GM21825 (cell line): ENCODE measurements at regions not wholly inside any gene's neighbourhood (a gene's known extent, or its start where the extent isn't known, plus 50 kb on each side); places are given as distances from the start of the nearest gene placed in this dataset.
"Not testable (repeated sequence)": the region's sequence is repeated elsewhere in the genome, so short reads cannot be mapped to it uniquely, and the experiment has no call there.

ENCODE experiments used
- ATAC-seq: cut with Tn5 transposase; IDR thresholded peaks from one replicate; pipeline ENCODE4 v1.9.1; 2021; ENCODE audit warnings: mild to moderate bottlenecking, moderate library complexity; ENCODE audit not compliant: unreplicated experiment

DNA sequence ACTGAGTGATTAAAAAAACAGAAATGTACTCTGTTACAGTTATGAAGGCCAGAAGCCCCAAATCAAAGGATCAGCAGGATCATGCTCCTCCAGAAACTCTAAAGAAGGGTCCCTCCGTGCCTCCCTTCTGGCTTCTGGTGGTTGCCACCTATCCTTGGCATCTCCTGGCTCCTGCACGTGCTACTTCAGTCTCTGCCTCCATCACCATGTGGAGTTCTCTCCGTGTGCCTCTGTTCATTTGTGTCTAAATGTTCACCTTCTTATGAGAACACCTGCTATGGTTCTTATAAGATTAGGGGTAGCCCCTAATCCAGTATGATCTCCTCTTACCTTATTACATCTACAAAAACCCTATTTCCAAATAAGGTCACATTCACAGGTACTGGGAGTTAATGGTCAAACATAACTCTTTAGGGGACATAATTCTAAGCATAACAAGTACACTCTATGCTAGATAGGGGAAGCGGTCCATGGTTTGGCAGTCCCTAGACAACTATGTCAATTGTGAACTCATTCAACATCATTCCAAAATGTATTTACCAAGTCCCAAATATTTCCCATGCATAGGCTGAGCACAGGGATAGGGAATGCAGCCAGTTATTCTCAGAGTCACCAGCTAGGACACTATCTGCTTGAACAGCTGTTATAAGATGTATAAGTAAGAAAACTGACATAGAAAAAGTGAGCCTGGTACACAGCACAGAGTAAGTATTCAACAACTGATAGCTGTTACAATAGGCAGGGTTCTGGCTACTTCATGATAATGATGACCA lies 295.5 kb upstream of the BOD1L1 start:
- ATAC-seq = no peak

DNA sequence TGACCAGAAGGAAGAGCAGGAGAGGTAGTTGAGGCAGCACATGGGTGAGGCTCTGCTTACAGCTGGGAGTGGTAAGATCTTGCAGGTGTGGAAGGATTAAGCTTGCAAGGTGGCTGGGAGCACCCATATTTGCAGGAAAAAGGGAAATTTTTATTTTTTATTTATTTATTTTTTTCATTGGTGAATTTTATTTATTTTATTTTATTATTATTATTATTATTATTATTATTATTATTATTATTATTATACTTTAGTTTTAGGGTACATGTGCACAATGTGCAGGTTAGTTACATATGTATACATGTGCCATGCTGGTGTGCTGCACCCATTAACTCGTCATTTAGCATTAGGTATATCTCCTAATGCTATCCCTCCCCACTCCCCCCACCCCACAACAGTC lies 297.4 kb upstream of the BOD1L1 start:
- not testable (repeated sequence) for ATAC-seq

DNA sequence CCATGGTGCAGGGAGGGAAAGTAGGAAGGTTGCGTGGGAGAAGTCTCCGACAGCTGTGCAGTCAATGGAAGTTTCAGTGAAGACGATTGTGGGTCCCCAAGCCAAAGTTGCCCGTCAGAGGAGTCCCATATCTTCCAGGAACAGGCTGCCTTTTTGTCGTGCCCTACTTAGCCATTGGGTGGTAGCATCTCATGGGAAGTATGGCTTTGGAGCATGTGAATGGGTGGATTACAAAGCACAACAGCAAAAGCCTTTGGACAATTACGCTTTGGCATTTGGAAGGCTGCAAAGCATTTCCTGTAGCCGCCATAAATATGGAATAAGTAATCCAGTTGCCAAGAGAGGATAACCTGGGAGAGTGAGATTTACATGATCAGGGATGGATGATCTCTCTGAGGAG lies 300.7 kb upstream of the BOD1L1 start:
- ATAC-seq = no peak

DNA sequence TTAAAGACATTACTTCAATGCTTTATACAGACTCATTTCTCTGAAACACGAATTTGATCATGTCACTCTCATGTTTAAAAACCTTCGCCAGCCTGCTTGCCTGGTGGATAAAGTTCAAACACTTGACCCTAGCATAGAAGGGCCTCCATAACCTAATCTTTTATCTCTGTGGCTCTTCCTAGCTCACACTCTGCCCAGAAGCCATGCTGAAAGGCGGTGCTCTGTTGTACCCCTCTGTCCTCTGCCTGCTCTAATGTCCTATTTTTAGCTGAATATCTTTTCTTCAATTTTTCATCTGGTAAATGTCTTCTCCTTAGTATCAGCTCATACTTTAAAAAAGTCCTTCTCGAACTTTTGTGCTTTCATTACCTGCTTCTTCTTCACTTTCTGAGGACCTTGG lies 302.6 kb upstream of the BOD1L1 start:
- ATAC-seq = no peak

DNA sequence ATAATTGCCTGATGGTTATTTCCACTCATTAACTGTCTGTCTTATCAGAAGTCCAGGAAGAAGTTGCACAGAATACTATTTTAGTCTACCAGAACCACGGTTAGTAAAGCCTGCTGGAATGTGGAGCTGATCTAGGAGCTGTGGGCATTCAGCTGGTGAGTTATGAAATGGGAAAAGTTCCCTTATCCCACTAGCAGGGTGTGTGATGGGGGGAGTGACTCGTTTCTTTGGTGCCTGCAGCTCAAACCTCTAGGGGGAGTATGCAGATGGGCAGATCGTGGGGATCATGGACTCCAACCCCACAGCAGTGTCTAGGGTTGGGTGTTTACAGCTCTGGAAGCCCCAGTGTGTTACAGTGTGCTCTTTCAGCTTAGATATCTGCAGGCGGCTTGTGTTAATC lies 305.7 kb upstream of the BOD1L1 start:
- no peak for ATAC-seq

DNA sequence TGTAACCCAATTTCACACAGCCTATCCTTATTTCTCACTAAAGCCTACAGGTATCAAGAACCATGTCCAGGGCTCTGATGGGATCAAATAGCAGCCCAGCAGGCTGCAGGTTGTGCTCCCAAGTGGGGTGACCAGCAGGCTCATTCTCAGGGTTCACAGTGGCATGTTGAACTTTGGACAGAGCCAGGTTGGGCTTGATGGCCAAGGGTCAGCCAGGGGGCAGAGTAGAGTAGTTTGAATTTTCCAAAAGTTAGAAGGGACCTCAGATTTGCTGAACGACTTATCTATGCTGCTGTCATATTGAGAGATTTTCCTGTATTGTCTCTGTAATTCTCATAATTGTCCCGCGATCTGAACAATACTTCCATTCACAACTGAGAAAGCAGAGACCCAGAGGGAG lies 310.8 kb upstream of the BOD1L1 start:
- no peak for ATAC-seq

DNA sequence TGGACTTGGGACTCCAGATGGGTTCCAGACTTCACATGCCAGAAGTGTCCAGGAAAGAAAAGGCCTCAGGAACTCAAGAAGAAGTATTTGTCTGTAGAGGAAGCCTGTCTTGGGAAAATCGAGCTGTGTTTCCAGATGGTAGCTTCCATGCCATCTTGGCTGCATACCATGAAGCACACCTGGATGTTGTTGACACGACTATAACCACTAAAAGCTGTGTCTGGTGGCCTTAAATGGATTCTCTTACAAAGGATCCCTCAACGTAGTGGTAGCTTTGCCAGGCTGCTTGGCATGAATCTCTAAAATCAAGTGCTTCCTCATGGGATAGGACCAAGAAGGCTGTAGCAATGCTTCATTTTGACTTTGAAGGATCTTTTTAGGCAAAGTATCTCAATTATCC lies 313.4 kb upstream of the BOD1L1 start:
- ATAC-seq = no peak

DNA sequence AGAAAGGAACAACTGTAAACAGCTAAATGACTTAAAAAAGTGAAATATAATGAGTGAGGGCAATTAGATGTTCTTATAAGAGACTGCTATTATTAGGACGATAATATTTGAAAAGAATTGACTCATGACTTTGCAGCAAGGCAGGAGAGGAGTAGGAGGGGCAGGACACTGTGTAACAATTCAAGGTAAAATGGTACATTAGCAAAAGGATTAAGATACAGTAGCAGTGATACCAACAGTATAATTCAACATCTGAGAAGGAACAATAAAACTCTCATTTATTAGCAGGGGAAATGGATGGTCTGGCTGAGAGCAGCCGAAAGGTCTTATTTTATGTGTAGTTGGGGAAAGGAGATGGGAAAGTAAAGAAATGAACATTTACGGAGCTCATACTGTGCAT lies 315.5 kb upstream of the BOD1L1 start:
- ATAC-seq = no peak

DNA sequence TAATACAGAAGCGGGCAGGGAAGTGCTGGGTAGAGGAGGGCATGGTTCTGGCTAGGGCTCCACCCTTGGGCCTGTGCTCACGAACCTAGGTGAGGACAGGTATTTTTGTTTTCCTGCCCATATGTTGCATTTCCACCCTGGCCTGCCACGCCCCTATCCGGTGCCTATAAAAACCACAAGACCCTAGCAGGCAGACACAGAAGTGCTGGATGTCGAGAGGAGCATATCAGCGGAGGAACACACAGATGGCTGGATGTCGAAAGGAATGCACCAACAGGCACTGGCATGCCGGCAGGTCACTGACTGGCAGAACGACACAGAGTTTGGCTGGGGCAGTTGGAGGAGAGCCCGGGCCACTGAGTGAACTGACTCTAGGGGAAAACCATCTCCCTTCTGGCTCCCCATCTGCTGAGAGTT lies 316.6 kb upstream of the BOD1L1 start:
- ATAC-seq = no peak

DNA sequence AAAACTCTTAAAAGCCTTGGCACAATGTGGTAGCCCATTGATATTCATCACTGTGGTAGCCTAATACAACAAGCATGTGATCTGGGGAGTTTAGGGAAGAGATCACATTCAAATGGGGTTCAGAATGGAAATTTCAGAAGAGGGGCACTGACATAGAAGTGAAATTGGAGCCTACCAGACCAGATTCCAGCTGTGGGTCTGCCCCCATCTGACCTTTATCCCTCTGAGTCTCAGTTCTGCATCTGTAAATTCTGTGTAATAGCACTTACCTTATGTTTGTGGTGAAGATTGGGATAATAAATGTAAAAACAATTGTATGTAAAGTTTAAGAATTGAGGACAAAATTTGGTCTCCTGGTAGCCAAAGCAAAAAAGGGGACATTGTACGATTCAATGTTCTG lies 320.4 kb upstream of the BOD1L1 start:
- no peak for ATAC-seq

DNA sequence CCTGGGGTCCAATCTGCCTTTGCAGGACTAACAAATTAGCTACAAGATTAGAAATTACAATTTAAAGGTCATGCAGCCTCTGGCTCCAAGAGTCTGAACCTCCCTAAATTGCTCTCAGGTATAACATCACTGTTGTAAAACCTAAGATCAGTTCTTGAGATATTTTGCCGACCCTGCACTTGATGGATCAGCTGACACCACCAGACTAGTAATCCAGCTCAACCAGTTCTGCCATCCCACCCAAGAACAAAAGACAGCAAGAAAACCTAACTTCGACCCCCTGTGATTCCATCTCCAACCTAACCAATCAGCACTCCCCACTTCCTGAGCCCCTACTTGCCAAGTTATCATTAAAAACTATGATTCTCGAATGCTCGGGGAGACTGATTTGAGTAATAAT lies 323.0 kb upstream of the BOD1L1 start:
- ATAC-seq = no peak

DNA sequence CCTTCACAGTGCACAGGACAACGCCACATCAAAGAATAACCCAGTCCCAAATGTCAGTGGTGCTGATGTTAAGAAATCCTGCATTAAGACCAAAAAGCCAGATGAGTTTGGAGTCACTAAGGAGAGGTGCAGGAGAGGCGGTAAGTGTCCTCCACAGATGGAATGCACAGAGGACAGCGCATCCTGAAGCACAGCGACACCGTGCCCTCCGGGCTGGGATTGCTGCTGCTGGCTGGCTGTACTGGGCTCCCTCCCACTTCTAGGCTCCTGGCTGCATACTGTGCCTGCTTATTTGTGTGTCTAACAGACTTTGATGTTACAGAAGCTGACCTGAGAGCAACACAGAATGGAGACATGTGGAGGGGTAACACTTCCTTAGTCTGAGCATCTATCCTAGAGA lies 325.6 kb upstream of the BOD1L1 start:
- ATAC-seq = no peak

DNA sequence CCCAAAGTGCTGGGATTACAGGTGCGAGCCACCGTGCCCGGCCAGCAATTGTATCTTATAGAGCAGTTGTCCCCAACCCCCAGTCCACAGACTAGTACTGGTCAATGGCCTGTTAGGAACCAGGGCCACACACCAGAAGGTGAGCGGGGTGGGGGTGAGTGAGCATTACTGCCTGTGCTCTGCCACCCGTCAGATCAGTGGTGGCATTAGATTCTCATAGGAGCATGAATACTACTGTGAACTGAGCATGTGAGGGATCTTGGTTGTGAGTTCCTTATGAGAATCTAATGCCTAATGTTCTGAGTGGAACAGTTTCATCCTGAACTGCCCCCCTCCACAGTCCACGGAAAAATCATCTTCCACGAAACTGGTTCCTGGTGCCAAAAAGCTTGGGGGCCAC lies 328.0 kb upstream of the BOD1L1 start:
- no peak for ATAC-seq

DNA sequence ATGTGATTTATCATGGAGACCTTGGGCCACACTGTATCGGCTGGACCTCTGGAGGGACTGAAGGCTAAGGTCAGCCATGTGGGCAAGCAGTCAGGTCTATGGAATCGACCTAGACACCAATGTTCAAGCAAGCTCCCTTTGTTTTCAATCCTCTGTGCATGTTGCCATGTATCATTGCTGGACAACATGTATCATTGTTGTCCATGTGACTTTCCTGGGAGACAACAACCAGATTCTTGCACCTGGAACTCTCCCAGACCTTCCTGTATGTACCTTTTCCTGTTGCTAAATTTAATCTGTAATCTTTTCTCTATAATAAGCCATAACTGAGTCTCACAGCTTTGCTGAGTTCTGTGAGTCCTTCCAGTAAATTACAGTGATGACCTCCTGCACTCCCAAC lies 329.4 kb upstream of the BOD1L1 start:
- no peak for ATAC-seq

DNA sequence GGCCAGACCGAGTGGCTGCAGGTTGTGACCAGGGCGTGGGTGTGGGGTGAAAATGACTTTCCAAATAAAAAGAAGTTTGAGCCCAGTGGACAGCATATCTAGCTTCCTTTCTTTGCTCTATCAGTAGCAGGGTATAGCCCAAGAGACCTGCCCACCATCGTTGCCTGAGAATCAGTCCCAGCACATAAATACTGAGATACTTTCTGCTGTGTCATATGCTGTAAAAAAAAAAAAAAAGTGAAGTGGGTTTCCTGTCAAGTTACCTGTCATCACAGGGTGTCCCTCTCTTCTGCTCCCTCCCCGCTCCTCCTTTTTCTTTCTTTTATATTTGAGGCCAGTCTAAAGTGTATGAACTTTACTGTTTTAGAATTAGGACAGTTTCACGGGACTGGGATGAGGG lies 330.3 kb upstream of the BOD1L1 start:
- ATAC-seq = no peak

DNA sequence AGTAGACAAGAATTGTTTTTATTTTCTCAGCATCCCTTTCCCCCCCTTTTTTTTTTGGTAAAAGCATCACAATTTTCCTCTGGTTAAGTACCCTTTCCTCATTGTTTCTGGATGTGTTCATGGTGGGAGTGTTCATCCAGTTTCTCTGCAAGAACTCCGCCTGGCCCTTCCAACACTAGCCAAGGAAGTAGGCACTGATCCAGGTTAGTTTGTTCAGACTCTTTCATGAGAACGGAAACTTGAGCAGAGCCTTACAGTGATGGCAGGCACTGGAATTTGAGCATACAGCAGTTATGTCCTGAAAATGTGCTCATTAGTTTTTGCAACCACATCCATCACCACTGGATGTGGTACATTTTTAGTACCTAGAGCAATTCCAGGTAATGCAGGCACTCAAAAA lies 336.1 kb upstream of the BOD1L1 start:
- no peak for ATAC-seq

DNA sequence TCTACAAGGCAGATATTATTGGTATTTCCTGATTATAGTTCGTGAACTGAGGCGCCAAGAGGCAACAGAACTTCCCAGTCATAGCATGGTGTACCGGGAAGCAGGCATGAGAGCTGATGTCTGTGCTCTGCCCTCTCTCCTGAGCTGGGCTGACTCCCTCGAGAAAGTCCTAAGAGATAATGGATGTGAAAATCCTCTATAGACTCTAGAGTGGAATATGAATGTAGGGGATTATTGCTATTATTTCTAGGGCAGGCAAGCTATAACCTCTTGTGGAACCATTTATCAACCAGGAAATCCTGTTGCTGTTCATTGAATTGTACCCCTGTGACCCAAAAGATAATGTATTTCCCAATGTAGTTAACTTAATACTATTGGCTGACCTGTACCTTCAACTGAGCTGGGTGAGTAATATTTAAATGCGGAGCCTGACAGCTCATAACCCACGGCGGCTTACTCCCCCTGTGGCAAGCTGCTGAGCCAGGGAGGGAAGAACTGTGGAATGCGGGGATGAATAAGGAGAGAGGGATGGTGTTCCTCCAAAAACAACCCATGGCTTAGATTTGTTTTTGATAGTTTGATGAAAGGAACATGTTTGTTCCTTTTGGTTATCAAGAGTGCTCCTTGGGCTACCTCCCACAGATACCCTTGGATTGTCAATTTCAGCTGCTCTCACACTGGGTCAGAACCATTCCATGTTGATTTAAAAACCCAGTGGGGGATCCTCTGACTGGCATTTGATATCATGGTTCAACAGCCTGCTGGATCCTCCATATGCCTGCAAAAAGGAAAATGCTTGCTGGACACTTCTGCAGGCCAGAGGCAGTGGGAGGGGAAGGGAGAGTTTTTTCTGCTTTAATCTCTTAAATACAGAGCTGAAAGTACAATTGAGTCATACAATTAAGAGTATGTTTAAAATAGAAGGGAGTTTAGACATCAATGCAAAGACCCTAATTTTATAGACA lies 339.0 kb upstream of the BOD1L1 start:
- ATAC-seq = no peak

DNA sequence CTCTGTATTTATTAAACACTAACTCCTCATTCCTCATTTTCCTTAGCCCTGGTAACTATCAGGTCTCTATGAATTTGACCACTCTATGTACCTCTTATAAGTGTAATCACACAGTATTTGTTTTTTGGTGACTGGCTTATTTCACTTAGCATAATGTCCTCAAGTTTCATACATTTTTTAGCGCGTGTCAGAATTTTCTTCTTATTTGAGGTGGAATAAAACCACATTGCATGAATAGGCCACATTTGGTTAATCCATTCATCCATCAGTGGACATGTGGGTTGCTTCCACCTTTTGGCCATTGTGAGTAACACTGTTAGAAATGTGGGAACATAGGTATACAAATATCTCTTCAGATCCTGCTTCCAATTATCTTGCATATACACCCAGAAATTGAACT lies 341.2 kb upstream of the BOD1L1 start:
- ATAC-seq = no peak

DNA sequence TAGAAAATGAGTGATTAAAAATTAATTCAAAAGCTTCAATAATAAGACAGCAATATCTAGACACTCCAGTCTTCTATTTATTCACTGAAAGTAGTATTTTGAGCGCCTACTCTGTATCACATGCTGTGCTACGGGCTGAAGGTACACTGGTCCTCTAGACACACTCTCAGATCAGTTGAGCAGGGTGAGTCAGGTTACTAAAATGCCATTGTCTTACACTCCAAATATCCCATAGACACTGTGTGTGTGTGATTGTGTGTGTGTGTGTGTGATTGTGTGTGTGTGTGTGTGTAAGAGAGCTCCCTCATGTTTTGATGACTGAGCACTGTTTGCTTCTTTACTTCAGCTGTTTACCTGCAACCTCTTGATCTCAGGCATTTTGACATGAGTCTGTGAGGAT lies 342.8 kb upstream of the BOD1L1 start:
- no peak for ATAC-seq

DNA sequence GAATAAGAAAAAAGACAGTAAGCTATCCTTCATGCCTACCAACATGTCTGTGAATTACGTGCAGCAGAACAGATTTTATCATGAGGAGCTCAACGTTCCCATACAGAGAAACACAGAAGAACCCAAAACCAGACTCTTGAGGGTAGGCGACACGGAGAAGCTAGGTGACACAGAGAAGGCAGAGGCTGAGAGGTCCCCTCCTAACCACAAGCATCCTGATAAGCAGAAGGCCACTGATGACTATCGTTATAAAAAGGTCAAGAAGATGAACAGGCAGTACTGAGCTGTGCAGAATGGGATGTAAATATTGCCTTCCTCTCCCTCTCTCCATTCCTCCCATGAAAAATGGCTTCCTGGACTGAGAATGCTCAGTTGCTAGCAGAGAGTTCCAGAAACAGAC lies 350.2 kb upstream of the BOD1L1 start:
- no peak for ATAC-seq

DNA sequence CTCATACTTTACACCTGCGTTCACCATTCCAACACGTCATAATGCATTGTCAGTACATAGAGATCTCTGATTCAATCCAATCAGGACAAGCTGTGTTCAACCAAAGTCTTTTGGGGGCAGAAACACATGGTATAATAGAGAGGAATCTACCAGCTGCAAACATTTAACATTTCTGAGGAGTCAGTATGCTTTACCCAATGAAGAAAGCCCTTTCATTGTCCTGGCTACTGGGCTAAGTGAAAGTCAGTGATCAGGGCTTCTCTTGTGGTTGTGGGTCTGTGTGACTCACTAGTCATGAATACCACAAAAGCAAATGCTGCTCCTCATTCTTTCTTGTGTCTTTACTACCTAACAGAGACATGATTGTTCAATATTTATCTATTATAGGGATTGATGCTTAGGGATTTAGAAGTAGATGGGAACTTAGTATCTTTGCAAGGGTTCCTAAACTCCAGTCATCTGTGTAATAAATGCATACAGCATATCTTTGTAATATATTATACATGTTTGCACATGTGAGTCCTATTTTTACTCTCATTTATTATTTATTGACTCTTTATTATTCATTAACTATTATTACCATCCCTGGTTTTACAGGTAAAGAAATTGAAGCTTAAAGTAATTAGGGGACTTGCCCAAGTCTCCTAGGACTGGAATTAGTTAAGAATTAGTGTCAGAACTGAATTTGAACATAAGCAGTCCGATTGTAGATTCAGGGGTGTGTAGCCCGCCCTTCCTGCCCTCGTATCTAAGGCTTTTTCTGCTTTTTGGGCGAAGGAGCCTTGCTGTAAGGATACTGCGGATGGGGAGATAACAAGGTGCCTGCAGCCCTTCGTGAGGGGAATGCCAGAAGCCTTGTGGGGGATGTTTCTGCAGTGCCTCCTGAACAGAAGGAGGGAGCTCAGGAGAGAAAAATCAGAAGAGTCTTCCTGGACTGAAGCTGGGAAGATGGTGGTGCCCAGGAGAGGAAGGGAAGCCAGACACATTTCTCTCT lies 353.1 kb upstream of the BOD1L1 start:
- peak; percentile 71 for ATAC-seq
